GM12874 (cell line): ENCODE measurements at regions not wholly inside any gene's neighbourhood (a gene's known extent, or its start where the extent isn't known, plus 50 kb on each side); places are given as distances from the start of the nearest gene placed in this dataset.

Experiments
- CTCF ChIP-seq: IDR thresholded peaks from 2 replicates; pipeline ENCODE4 v1.5.1; 2011; ENCODE audit warnings: low read depth, mild to moderate bottlenecking, control low read depth, low read length, moderate library complexity; ENCODE audit not compliant: insufficient read depth

- TF ChIP-seq CTCF: no peak
These were observed 160.2 kb downstream of the TOX3 start for GRCh38 chr16:52386694-52387093.

GRCh38 chr16:52384378-52384777, 162.6 kb downstream of the TOX3 start:
- TF ChIP-seq CTCF: no peak

GRCh38 chr16:52383640-52384292, 163.2 kb downstream of the TOX3 start:
- no peak for TF ChIP-seq CTCF

GRCh38 chr16:52383119-52383518, 163.8 kb downstream of the TOX3 start:
- no peak for TF ChIP-seq CTCF

- no peak for TF ChIP-seq CTCF
These were observed 167.4 kb downstream of the TOX3 start for GRCh38 chr16:52379551-52379950.

GRCh38 chr16:52376676-52377280, 170.2 kb downstream of the TOX3 start:
- TF ChIP-seq CTCF: no peak

- TF ChIP-seq CTCF: no peak
These were observed 174.6 kb downstream of the TOX3 start for GRCh38 chr16:52372313-52372712.
